ENCODE measurements at regions not wholly inside any gene's neighbourhood (a gene's known extent, or its start where the extent isn't known, plus 50 kb on each side); places are given as distances from the start of the nearest gene placed in this dataset.

DNA sequence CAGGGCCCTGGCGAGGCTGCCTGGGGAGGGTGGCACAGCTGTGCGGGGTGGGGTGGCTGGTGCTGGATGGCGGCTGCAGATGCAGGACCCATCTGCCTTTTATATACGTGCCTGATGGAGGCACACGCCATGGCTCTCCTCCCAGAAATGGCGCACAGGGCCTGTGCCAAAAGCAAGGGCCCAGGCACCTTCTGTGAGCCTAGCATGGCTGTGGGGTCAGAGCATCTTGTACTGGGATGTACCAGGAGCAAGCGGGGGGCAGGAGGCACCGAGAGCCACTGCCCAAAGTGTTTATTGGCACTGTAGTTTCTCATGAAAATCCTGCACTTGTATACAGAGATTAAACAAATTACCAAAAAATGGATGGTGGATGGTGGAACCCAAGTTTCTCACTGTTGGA lies 724.1 kb downstream of the GALR1 start:
- Histone ChIP-seq H3K27me3 (no peaks in the 10 kb centered on the region), H3K27ac (no peak overlapping the region), H3K36me3 (no peaks in the 10 kb centered on the region), H3K4me1 (no peaks in the 10 kb centered on the region), H3K4me3 (no peak overlapping the region), H3K9me3 (peaks cover 0 to 7% of the 10 kb centered on the region in 2 donors)
- intact Hi-C loops (cut with DNase I), result no loop called here
- no peak for DNase-seq
- TF ChIP-seq, protein P1, sequence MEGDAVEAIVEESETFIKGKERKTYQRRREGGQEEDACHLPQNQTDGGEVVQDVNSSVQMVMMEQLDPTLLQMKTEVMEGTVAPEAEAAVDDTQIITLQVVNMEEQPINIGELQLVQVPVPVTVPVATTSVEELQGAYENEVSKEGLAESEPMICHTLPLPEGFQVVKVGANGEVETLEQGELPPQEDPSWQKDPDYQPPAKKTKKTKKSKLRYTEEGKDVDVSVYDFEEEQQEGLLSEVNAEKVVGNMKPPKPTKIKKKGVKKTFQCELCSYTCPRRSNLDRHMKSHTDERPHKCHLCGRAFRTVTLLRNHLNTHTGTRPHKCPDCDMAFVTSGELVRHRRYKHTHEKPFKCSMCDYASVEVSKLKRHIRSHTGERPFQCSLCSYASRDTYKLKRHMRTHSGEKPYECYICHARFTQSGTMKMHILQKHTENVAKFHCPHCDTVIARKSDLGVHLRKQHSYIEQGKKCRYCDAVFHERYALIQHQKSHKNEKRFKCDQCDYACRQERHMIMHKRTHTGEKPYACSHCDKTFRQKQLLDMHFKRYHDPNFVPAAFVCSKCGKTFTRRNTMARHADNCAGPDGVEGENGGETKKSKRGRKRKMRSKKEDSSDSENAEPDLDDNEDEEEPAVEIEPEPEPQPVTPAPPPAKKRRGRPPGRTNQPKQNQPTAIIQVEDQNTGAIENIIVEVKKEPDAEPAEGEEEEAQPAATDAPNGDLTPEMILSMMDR (IDR thresholded peaks at IDR 0.05), result no peak
- no peak for ATAC-seq

DNA sequence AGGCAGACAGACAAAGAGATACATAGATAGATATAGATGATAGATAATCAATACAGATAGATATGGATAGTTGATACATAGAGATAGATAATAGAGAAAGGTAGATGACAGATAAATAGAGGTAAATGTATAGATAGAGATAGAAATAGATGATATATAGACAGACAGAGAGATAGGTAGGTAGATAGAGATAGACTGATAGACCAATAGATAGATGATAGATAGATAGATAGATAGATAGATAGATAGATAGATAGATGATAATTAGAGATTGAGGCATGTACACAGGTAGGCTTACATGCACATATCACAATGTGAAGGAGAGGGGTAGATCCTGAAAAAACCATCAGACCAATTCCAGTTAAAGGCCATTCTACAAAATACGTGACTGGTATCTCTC lies 724.7 kb downstream of the GALR1 start:
- H3K27me3 ChIP-seq, result no peaks in the 10 kb centered on the region
- H3K4me1 ChIP-seq, result no peaks in the 10 kb centered on the region
- H3K27ac ChIP-seq, result no peak overlapping the region
- H3K9me3 ChIP-seq, result peaks cover 0 to 7% of the 10 kb centered on the region in 2 donors
- TF ChIP-seq, protein P1 (IDR thresholded peaks at IDR 0.05), result no peak
- intact Hi-C loops (cut with DNase I), result no loop called here
- no peak overlapping the region for H3K4me3 ChIP-seq
- DNase-seq (no peak), ATAC-seq (no peak)
- no peaks in the 10 kb centered on the region for H3K36me3 ChIP-seq

DNA sequence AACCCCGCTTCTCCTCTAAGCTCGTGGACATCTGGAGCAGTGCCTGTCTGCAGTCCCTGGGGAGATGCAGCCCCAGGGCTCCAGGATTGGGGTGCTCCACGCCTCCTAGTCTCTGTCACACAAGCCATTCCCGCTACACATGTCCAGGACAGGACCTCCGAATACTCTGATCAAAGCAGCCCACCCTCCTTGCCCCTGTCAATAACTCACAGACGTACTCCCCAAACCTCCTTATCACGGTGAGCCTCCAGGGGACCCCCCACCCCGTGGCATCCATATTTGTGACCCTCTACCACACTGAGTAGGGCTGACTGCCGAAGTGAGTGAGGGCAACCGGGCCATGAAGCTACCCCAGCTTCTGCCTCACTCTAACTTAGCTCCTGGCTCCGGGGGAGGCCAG lies 727.7 kb downstream of the GALR1 start:
- Histone ChIP-seq H3K27ac (no peak overlapping the region), H3K4me3 (no peak overlapping the region), H3K36me3 (no peaks in the 10 kb centered on the region), H3K4me1 (no peaks in the 10 kb centered on the region), H3K27me3 (no peaks in the 10 kb centered on the region), H3K9me3 (peaks cover 0 to 7% of the 10 kb centered on the region in 2 donors)
- no peak for DNase-seq
- intact Hi-C loops (cut with DNase I), result no loop called here
- ATAC-seq, result no peak
- TF ChIP-seq, protein P1 (IDR thresholded peaks at IDR 0.05), result no peak

DNA sequence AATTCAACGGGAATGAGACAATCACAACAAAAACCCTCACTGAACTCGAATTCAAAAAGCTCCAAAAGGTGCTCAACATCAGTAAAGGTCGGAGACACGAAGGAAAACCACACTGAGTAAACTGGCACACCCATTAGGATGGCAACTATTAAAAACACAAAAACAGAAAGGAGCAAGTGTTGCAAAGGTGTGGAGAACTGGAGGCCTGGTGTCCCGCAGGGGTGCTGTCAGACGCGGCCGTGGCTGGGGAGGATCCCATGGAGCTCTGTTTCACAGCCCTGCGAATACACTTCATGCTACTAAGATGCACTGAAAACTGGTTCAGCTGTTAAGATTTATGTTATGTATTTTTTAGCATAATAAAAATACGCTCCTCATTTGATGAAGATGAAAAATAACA lies 730.6 kb downstream of the GALR1 start:
- Histone ChIP-seq H3K36me3 (no peaks in the 10 kb centered on the region), H3K4me1 (no peaks in the 10 kb centered on the region), H3K4me3 (no peak overlapping the region), H3K27ac (no peak overlapping the region), H3K9me3 (peaks cover 0 to 7% of the 10 kb centered on the region in 2 donors), H3K27me3 (no peaks in the 10 kb centered on the region)
- TF ChIP-seq, protein P1 (IDR thresholded peaks at IDR 0.05), result no peak
- intact Hi-C loops (cut with DNase I), result no loop called here
- no peak for DNase-seq
- no peak for ATAC-seq

DNA sequence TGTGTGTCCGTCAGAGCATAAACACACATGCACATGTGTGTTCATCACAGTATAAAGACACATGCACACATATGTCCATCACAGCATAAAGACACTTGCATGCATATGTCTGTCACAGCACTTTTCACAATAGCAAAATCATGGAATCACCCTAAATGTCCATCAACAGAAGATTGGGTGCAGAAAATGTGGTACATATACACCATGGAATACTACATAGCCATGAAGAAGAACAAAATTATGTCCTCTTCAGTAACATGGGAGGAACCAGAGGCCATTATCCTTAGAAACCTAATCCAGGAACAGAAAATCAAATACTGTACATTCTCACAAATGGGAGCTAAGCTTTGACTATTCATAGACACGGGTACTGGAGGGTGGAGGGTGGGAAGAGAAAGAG lies 732.2 kb downstream of the GALR1 start:
- ATAC-seq, result no peak
- intact Hi-C loops (cut with DNase I), result no loop called here
- Histone ChIP-seq H3K9me3 (peaks cover 0 to 7% of the 10 kb centered on the region in 2 donors), H3K4me1 (no peaks in the 10 kb centered on the region), H3K36me3 (no peaks in the 10 kb centered on the region), H3K27me3 (no peaks in the 10 kb centered on the region), H3K4me3 (no peak overlapping the region), H3K27ac (no peak overlapping the region)
- TF ChIP-seq, protein P1 (IDR thresholded peaks at IDR 0.05), result no peak
- no peak for DNase-seq

All from left lung (tissue), 4 donors.